PC-3 (cell line): ENCODE measurements at regions not wholly inside any gene's neighbourhood (a gene's known extent, or its start where the extent isn't known, plus 50 kb on each side); places are given as distances from the start of the nearest gene placed in this dataset.
A peak's percentile ranks its signal among the peaks of the same experiment; 100 is the strongest.

ENCODE experiments used
- ATAC-seq: fragments of 200-7000 bp; cut with Tn5 transposase; 2 replicates; pipeline ENCODE4 v1.9.1; 2020; ENCODE audit warnings: mild to moderate bottlenecking, moderate library complexity
- BruUV-seq: library from RNA; stranded (reverse); fragments of 400-500 nt; replicated peaks from 2 replicates; lab custom pipeline; 2021; lab: Mats Ljungman, UMichigan
- CTCF ChIA-PET: fragments of 300-600 bp; sonication (Branson Sonifier 250); formaldehyde crosslinking; loops from one replicate; lab custom pipeline; 2022; ENCODE audit warnings: antibody characterized with exemption; lab: Charles Lee
- POLR2A ChIA-PET: fragments of 300-600 bp; sonication (Branson Sonifier 250); formaldehyde crosslinking; loops from one replicate; lab custom pipeline; 2022; ENCODE audit warnings: antibody characterized with exemption; ENCODE audit not compliant: unreplicated experiment; lab: Charles Lee
- DNase-seq: peaks from one replicate; pipeline ENCODE4 v3.0.0-alpha.2; 2015
- H2AFZ ChIP-seq: fragments of 300-600 bp; sonication (generic); 2 replicates; pipeline ENCODE4 v1.6.0; 2016; ENCODE audit warnings: antibody characterized with exemption, low read length
- H3F3A ChIP-seq: fragments of 300-600 bp; sonication (generic); one replicate; pipeline ENCODE4 v1.6.0; 2017; ENCODE audit warnings: antibody characterized with exemption, low read length, control low read depth, mild to moderate bottlenecking; ENCODE audit not compliant: unreplicated experiment
- H3K27ac ChIP-seq: fragments of 300-600 bp; sonication (generic); 2 replicates; pipeline ENCODE4 v1.5.1; 2016; ENCODE audit warnings: mild to moderate bottlenecking, low read length
- H3K27me3 ChIP-seq: fragments of 300-600 bp; sonication (generic); 2 replicates; pipeline ENCODE4 v1.6.1; 2016; ENCODE audit warnings: low read length, mixed read lengths
- H3K36me3 ChIP-seq: fragments of 300-600 bp; sonication (generic); 2 replicates; pipeline ENCODE4 v1.6.1; 2016; ENCODE audit warnings: low read depth, mixed run types, low read length, mixed read lengths
- H3K4me1 ChIP-seq: fragments of 300-600 bp; sonication (generic); 2 replicates; pipeline ENCODE4 v1.5.1; 2016; ENCODE audit warnings: low read length; ENCODE audit not compliant: insufficient read depth
- H3K4me2 ChIP-seq: fragments of 300-600 bp; sonication (generic); 2 replicates; pipeline ENCODE4 v1.6.0; 2016; ENCODE audit warnings: low read length
- H3K4me3 ChIP-seq: fragments of 300-600 bp; sonication (generic); 2 replicates; pipeline ENCODE4 v1.5.1; 2016; ENCODE audit warnings: mild to moderate bottlenecking, low read length, mixed read lengths
- H3K79me2 ChIP-seq: fragments of 300-600 bp; sonication (generic); 2 replicates; pipeline ENCODE4 v1.6.1; 2017; ENCODE audit warnings: low read length, mixed read lengths
- H3K9ac ChIP-seq: fragments of 300-600 bp; sonication (generic); 2 replicates; pipeline ENCODE4 v1.6.0; 2016; ENCODE audit warnings: mild to moderate bottlenecking, low read length
- H3K9me2 ChIP-seq: fragments of 300-600 bp; sonication (generic); replicated peaks from 2 replicates; pipeline ENCODE4 v1.6.1; 2016; ENCODE audit warnings: mixed run types, low read length, mixed read lengths
- H3K9me3 ChIP-seq: fragments of 300-600 bp; sonication (generic); 2 replicates; pipeline ENCODE4 v1.6.1; 2016; ENCODE audit warnings: low read length, mixed read lengths
- H4K20me1 ChIP-seq: fragments of 300-600 bp; sonication (generic); 2 replicates; pipeline ENCODE4 v1.6.1; 2016; ENCODE audit warnings: low read length, mixed read lengths
- CTCF ChIP-seq: fragments of 300-600 bp; sonication (generic); conservative IDR thresholded peaks from 2 replicates; pipeline ENCODE4 v1.5.1; 2017; ENCODE audit warnings: antibody characterized with exemption, low read depth, mild to moderate bottlenecking, low read length
- EZH2 ChIP-seq: fragments of 300-600 bp; sonication (generic); IDR thresholded peaks from one replicate; pipeline ENCODE4 v1.6.1; 2017; ENCODE audit warnings: antibody characterized with exemption, mild to moderate bottlenecking, low read length; ENCODE audit not compliant: unreplicated experiment
- EZH2phosphoT487 ChIP-seq: fragments of 300-600 bp; sonication (generic); IDR thresholded peaks from 2 replicates; pipeline ENCODE4 v1.6.1; 2018; ENCODE audit warnings: mild to moderate bottlenecking, antibody characterized with exemption, low read length, borderline replicate concordance
- intact Hi-C: fragments of 100-400 bp; cut with micrococcal nuclease; formaldehyde crosslinking; loops from 2 replicates; pipeline ENCODE4 v1.9.0; 2023

- Histone ChIP-seq H3K27me3 (no peaks in the 10 kb centered on the region), H4K20me1 (no peaks in the 10 kb centered on the region), H3K4me2 (peak overlapping the region; percentile 70), H3K36me3 (0 out of 2 replicates have a peak, but pooled peaks cover 2% of the 10 kb centered on the region), H3K4me3 (no peak overlapping the region), H3K9me3 (no peaks in the 10 kb centered on the region), H2AFZ (no peak overlapping the region), H3F3A (no peaks in the 10 kb centered on the region), H3K4me1 (peaks cover 15% of the 10 kb centered on the region), H3K9me2 (no peaks in the 10 kb centered on the region), H3K9ac (no peak overlapping the region), H3K27ac (peak overlapping the region; percentile 73), H3K79me2 (no peaks in the 10 kb centered on the region)
- DNase-seq (peak; percentile 2), ATAC-seq (no peak)
- TF ChIP-seq CTCF, result no peak
- TF ChIP-seq EZH2phosphoT487, result no peak
- no peak for TF ChIP-seq EZH2
- BruUV-seq, result no TSS peak
- ChIA-PET POLR2A (no interaction called here), CTCF (no interaction called here)
- intact Hi-C loops, result loop anchor here (5.0 kb wide), 1 partner anchor 451 kb away; no protein-coding TSS in a partner anchor
Observed at GRCh38 chr12:86713121-86713520, 456.9 kb upstream of the MGAT4C start.

DNA sequence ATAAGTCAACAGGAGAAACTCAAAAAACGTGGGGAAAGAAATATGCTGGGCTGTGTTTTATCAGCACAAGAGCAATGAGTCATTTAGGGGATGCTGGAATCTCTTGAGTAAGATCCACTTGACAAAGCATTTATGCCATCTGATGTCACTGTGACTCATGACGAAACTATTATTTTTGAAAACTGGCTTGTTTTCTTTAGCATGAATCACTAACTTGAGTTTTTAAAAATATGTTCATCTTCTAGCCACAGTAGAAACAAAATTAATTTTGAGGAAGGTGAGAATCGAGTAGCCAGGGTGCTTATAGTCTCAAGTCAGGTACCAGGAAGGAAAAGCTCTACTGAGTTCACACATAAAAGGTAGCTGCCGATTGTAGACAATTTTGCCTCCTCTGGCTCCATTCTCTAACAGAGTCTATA, 456.2 kb upstream of the MGAT4C start:
- Histone ChIP-seq H3F3A (no peaks in the 10 kb centered on the region), H3K9me2 (no peaks in the 10 kb centered on the region), H4K20me1 (no peaks in the 10 kb centered on the region), H3K9me3 (no peaks in the 10 kb centered on the region), H3K27me3 (no peaks in the 10 kb centered on the region), H3K4me1 (peaks cover 15% of the 10 kb centered on the region), H3K79me2 (no peaks in the 10 kb centered on the region), H3K36me3 (0 out of 2 replicates have a peak, but pooled peaks cover 2% of the 10 kb centered on the region), H3K9ac (peak overlapping the region; percentile 17; the same call in 1 of the 2 replicates), H3K27ac (peak overlapping the region; percentile 77), H3K4me2 (peak overlapping the region; percentile 70), H3K4me3 (peak overlapping the region; percentile 29), H2AFZ (no peak overlapping the region)
- ATAC-seq, result peak; percentile 95
- CTCF ChIA-PET, result no interaction called here
- TF ChIP-seq EZH2 (no peak), EZH2phosphoT487 (no peak), CTCF (no peak)
- no TSS peak for BruUV-seq
- peak; percentile 98 for DNase-seq
- POLR2A ChIA-PET, result no interaction called here
- intact Hi-C loops, result loop anchor here (5.0 kb wide), 1 partner anchor 450 kb away; no protein-coding TSS in a partner anchor

DNA sequence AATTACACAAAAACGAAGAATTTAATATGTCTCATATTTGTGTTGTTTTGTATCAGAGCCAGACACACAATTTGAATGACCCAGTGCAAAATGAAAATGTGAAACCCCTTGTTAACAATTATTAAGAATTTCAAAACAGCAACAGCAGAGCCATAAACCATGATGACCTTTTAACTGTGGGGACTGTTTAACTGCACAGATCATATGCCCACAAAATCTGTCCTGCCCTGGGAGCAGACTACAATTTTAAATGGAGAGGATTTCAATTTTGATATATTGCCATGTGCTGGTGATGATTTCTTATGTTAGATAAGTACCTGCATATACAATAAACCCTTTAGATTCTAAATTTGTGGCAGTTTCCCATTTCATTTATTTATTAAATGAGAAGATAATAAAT, 455.5 kb upstream of the MGAT4C start:
- Histone ChIP-seq H3F3A (no peaks in the 10 kb centered on the region), H3K27me3 (no peaks in the 10 kb centered on the region), H4K20me1 (no peaks in the 10 kb centered on the region), H3K9me3 (no peaks in the 10 kb centered on the region), H3K4me2 (peak overlapping the region; percentile 68), H3K36me3 (0 out of 2 replicates have a peak, but pooled peaks cover 2% of the 10 kb centered on the region), H3K79me2 (no peaks in the 10 kb centered on the region), H3K9ac (no peak overlapping the region), H2AFZ (no peak overlapping the region), H3K4me3 (no peak overlapping the region), H3K9me2 (no peaks in the 10 kb centered on the region), H3K4me1 (peaks cover 15% of the 10 kb centered on the region), H3K27ac (peak overlapping the region; percentile 77)
- intact Hi-C loops, result loop anchor here (5.0 kb wide), 1 partner anchor 449 kb away; no protein-coding TSS in a partner anchor
- DNase-seq (peak; percentile 11), ATAC-seq (no peak)
- TF ChIP-seq EZH2, result no peak
- no peak for TF ChIP-seq CTCF
- TF ChIP-seq EZH2phosphoT487, result no peak
- ChIA-PET CTCF (no interaction called here), POLR2A (no interaction called here)
- BruUV-seq, result no TSS peak
